ENCODE measurements at regions not wholly inside any gene's neighbourhood (a gene's known extent, or its start where the extent isn't known, plus 50 kb on each side); places are given as distances from the start of the nearest gene placed in this dataset.

DNA sequence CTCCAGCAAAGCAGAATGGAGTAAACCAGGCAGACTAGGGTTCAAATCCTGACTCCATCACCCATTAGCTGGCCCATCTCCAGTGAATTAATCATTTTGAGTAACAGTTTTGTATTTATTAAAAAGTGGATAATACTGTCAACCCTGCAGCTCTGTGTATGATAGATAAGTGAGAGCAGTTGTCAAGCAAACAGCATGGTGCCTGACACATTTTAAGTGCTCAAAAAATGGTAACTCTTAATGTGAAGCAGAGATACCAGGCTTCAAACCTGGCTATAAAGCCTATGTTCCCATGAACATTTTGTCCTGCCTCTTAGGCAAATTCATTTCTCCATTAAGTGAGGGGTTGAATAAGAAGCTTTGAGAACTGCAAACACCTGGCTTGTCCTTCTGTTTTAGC is 409.6 kb downstream of the TBC1D4 start:
- TF ChIP-seq POLR2A (IDR thresholded peaks at IDR 0.05; ENCODE audit: low read length) (no peak), GATA1 (IDR thresholded peaks at IDR 0.05; ENCODE audit: low read depth, low read length) (no peak)

Data from erythroblast (primary cell).